PC-3 (cell line): ENCODE measurements at regions not wholly inside any gene's neighbourhood (a gene's known extent, or its start where the extent isn't known, plus 50 kb on each side); places are given as distances from the start of the nearest gene placed in this dataset.

ENCODE experiments used
- ATAC-seq: fragments of 200-7000 bp; cut with Tn5 transposase; 2 replicates; pipeline ENCODE4 v1.9.1; 2020; ENCODE audit warnings: mild to moderate bottlenecking, moderate library complexity
- BruUV-seq: library from RNA; stranded (reverse); fragments of 400-500 nt; replicated peaks from 2 replicates; lab custom pipeline; 2021; lab: Mats Ljungman, UMichigan
- CTCF ChIA-PET: fragments of 300-600 bp; sonication (Branson Sonifier 250); formaldehyde crosslinking; loops from one replicate; lab custom pipeline; 2022; ENCODE audit warnings: antibody characterized with exemption; lab: Charles Lee
- POLR2A ChIA-PET: fragments of 300-600 bp; sonication (Branson Sonifier 250); formaldehyde crosslinking; loops from one replicate; lab custom pipeline; 2022; ENCODE audit warnings: antibody characterized with exemption; ENCODE audit not compliant: unreplicated experiment; lab: Charles Lee
- DNase-seq: peaks from one replicate; pipeline ENCODE4 v3.0.0-alpha.2; 2015
- H2AFZ ChIP-seq: fragments of 300-600 bp; sonication (generic); 2 replicates; pipeline ENCODE4 v1.6.0; 2016; ENCODE audit warnings: antibody characterized with exemption, low read length
- H3F3A ChIP-seq: fragments of 300-600 bp; sonication (generic); one replicate; pipeline ENCODE4 v1.6.0; 2017; ENCODE audit warnings: antibody characterized with exemption, low read length, control low read depth, mild to moderate bottlenecking; ENCODE audit not compliant: unreplicated experiment
- H3K27ac ChIP-seq: fragments of 300-600 bp; sonication (generic); 2 replicates; pipeline ENCODE4 v1.5.1; 2016; ENCODE audit warnings: mild to moderate bottlenecking, low read length
- H3K27me3 ChIP-seq: fragments of 300-600 bp; sonication (generic); 2 replicates; pipeline ENCODE4 v1.6.1; 2016; ENCODE audit warnings: low read length, mixed read lengths
- H3K36me3 ChIP-seq: fragments of 300-600 bp; sonication (generic); 2 replicates; pipeline ENCODE4 v1.6.1; 2016; ENCODE audit warnings: low read depth, mixed run types, low read length, mixed read lengths
- H3K4me1 ChIP-seq: fragments of 300-600 bp; sonication (generic); 2 replicates; pipeline ENCODE4 v1.5.1; 2016; ENCODE audit warnings: low read length; ENCODE audit not compliant: insufficient read depth
- H3K4me2 ChIP-seq: fragments of 300-600 bp; sonication (generic); 2 replicates; pipeline ENCODE4 v1.6.0; 2016; ENCODE audit warnings: low read length
- H3K4me3 ChIP-seq: fragments of 300-600 bp; sonication (generic); 2 replicates; pipeline ENCODE4 v1.5.1; 2016; ENCODE audit warnings: mild to moderate bottlenecking, low read length, mixed read lengths
- H3K79me2 ChIP-seq: fragments of 300-600 bp; sonication (generic); 2 replicates; pipeline ENCODE4 v1.6.1; 2017; ENCODE audit warnings: low read length, mixed read lengths
- H3K9ac ChIP-seq: fragments of 300-600 bp; sonication (generic); 2 replicates; pipeline ENCODE4 v1.6.0; 2016; ENCODE audit warnings: mild to moderate bottlenecking, low read length
- H3K9me2 ChIP-seq: fragments of 300-600 bp; sonication (generic); replicated peaks from 2 replicates; pipeline ENCODE4 v1.6.1; 2016; ENCODE audit warnings: mixed run types, low read length, mixed read lengths
- H3K9me3 ChIP-seq: fragments of 300-600 bp; sonication (generic); 2 replicates; pipeline ENCODE4 v1.6.1; 2016; ENCODE audit warnings: low read length, mixed read lengths
- H4K20me1 ChIP-seq: fragments of 300-600 bp; sonication (generic); 2 replicates; pipeline ENCODE4 v1.6.1; 2016; ENCODE audit warnings: low read length, mixed read lengths
- CTCF ChIP-seq: fragments of 300-600 bp; sonication (generic); conservative IDR thresholded peaks from 2 replicates; pipeline ENCODE4 v1.5.1; 2017; ENCODE audit warnings: antibody characterized with exemption, low read depth, mild to moderate bottlenecking, low read length
- EZH2 ChIP-seq: fragments of 300-600 bp; sonication (generic); IDR thresholded peaks from one replicate; pipeline ENCODE4 v1.6.1; 2017; ENCODE audit warnings: antibody characterized with exemption, mild to moderate bottlenecking, low read length; ENCODE audit not compliant: unreplicated experiment
- EZH2phosphoT487 ChIP-seq: fragments of 300-600 bp; sonication (generic); IDR thresholded peaks from 2 replicates; pipeline ENCODE4 v1.6.1; 2018; ENCODE audit warnings: mild to moderate bottlenecking, antibody characterized with exemption, low read length, borderline replicate concordance
- intact Hi-C: fragments of 100-400 bp; cut with micrococcal nuclease; formaldehyde crosslinking; loops from 2 replicates; pipeline ENCODE4 v1.9.0; 2023

GRCh38 chr9:118624608-118625007, 744.6 kb downstream of the BRINP1 start:
- Histone ChIP-seq H3K79me2 (no peaks in the 10 kb centered on the region), H3K27me3 (no peaks in the 10 kb centered on the region), H3K36me3 (no peaks in the 10 kb centered on the region), H3K9me2 (no peaks in the 10 kb centered on the region), H3K4me2 (no peak overlapping the region), H3K4me3 (no peak overlapping the region), H3K9me3 (no peaks in the 10 kb centered on the region), H3K9ac (no peak overlapping the region), H3K4me1 (no peaks in the 10 kb centered on the region), H4K20me1 (no peaks in the 10 kb centered on the region), H2AFZ (no peak overlapping the region), H3F3A (no peaks in the 10 kb centered on the region), H3K27ac (no peak overlapping the region)
- intact Hi-C loops, result no loop called here
- DNase-seq, result no peak
- BruUV-seq, result no TSS peak
- POLR2A ChIA-PET, result no interaction called here
- no peak for ATAC-seq
- no peak for TF ChIP-seq CTCF
- no peak for TF ChIP-seq EZH2phosphoT487
- TF ChIP-seq EZH2, result no peak
- CTCF ChIA-PET, result no interaction called here

- Histone ChIP-seq H3K4me3 (no peak overlapping the region), H3K9ac (no peak overlapping the region), H3K4me1 (no peaks in the 10 kb centered on the region), H3K9me2 (no peaks in the 10 kb centered on the region), H3K27me3 (no peaks in the 10 kb centered on the region), H3K4me2 (no peak overlapping the region), H2AFZ (no peak overlapping the region), H4K20me1 (no peaks in the 10 kb centered on the region), H3K9me3 (no peaks in the 10 kb centered on the region), H3K79me2 (no peaks in the 10 kb centered on the region), H3F3A (no peaks in the 10 kb centered on the region), H3K27ac (no peak overlapping the region), H3K36me3 (no peaks in the 10 kb centered on the region)
- intact Hi-C loops, result no loop called here
- no peak for TF ChIP-seq EZH2
- no peak for TF ChIP-seq CTCF
- no TSS peak for BruUV-seq
- no peak for DNase-seq
- ChIA-PET POLR2A (no interaction called here), CTCF (no interaction called here)
- no peak for ATAC-seq
These were observed 739.2 kb downstream of the BRINP1 start for GRCh38 chr9:118630079-118630478.

DNA sequence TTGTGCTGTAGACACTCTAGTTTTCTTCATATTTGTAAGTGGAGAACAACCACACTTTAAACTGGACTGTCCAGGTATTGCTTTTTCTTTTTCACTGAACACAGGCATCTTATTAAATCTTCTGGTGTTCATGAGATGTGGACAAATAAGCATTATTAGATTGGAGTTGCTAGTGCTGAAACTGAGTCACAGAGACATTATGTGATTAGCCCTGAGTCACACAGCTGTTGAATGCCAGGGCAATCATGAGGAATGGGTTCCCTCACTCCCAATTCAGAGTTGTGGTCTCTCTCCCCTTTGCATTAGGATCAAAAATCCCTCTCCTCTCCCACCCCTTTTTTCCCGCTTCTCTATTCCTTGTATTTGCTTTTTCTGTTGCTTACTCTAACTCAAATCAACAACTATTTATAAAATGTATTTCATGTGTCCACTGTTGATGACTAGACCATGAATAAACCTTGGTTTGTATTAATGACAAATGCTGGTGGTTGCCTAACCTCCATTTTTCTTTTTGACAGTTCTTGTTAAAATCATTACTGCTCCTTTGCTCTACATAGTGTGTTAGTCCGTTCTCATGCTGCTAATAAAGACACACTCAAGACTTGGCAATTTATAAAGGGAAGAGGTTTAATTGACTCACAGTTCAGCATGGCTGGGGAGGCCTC, 738.2 kb downstream of the BRINP1 start:
- H3K36me3 ChIP-seq, result no peaks in the 10 kb centered on the region
- no peaks in the 10 kb centered on the region for H3K4me1 ChIP-seq
- H3K4me2 ChIP-seq, result no peak overlapping the region
- no peaks in the 10 kb centered on the region for H3K27me3 ChIP-seq
- TF ChIP-seq CTCF, result no peak
- no peak for TF ChIP-seq EZH2
- TF ChIP-seq EZH2phosphoT487, result no peak
- H3K27ac ChIP-seq, result no peak overlapping the region
- no peak for ATAC-seq
- POLR2A ChIA-PET, result no interaction called here
- H3K9me3 ChIP-seq, result no peaks in the 10 kb centered on the region
- H3F3A ChIP-seq, result no peaks in the 10 kb centered on the region
- H3K79me2 ChIP-seq, result no peaks in the 10 kb centered on the region
- no peak overlapping the region for H3K9ac ChIP-seq
- no peak overlapping the region for H2AFZ ChIP-seq
- H3K4me3 ChIP-seq, result no peak overlapping the region
- DNase-seq, result no peak
- CTCF ChIA-PET, result no interaction called here
- no peaks in the 10 kb centered on the region for H4K20me1 ChIP-seq
- no TSS peak for BruUV-seq
- H3K9me2 ChIP-seq, result no peaks in the 10 kb centered on the region
- intact Hi-C loops, result no loop called here
